OCI-LY3 (cell line): ENCODE measurements at regions not wholly inside any gene's neighbourhood (a gene's known extent, or its start where the extent isn't known, plus 50 kb on each side); places are given as distances from the start of the nearest gene placed in this dataset.

Experiments used
- EZH2phosphoT487 ChIP-seq: fragments of 200-600 bp; shearing (Covaris generic); IDR thresholded peaks from 2 replicates; pipeline ENCODE4 v1.6.1; 2018; ENCODE audit warnings: antibody characterized with exemption, mixed run types, low read depth
- TF ChIP-seq, protein P1 (sequence below): fragments of 200-600, 300-600 bp; sonication (generic); IDR thresholded peaks from 2 replicates; pipeline ENCODE4 v1.5.1; 2014; ENCODE audit warnings: antibody characterized with exemption, low read length, low read depth

DNA sequence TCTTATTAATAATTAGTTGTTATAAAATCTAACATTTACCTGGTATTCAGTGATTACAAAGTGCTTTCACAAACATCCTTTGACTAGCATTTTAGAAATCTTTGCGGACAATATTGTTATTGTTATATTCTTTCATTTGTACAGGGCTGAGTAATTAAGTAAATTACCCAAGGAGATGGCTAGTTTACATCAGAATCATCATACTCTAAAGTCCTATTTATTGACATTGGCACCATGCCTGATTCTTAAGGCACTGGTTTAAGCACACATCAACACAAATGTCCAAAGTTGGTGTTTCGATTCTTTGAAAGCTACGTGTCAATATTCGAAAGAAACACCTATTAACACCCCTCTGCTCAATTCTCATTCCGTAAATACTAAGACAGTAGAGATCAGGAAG, 424.6 kb upstream of the CHRM3 start:
- TF ChIP-seq, protein P1, sequence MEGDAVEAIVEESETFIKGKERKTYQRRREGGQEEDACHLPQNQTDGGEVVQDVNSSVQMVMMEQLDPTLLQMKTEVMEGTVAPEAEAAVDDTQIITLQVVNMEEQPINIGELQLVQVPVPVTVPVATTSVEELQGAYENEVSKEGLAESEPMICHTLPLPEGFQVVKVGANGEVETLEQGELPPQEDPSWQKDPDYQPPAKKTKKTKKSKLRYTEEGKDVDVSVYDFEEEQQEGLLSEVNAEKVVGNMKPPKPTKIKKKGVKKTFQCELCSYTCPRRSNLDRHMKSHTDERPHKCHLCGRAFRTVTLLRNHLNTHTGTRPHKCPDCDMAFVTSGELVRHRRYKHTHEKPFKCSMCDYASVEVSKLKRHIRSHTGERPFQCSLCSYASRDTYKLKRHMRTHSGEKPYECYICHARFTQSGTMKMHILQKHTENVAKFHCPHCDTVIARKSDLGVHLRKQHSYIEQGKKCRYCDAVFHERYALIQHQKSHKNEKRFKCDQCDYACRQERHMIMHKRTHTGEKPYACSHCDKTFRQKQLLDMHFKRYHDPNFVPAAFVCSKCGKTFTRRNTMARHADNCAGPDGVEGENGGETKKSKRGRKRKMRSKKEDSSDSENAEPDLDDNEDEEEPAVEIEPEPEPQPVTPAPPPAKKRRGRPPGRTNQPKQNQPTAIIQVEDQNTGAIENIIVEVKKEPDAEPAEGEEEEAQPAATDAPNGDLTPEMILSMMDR, result no peak
- no peak for TF ChIP-seq EZH2phosphoT487
